PC-9 (cell line): ENCODE measurements at regions not wholly inside any gene's neighbourhood (a gene's known extent, or its start where the extent isn't known, plus 50 kb on each side); places are given as distances from the start of the nearest gene placed in this dataset.

Source experiments
- EZH2 ChIP-seq: fragments of 200-600 bp; sonication (generic); IDR thresholded peaks from 2 replicates; pipeline ENCODE4 v1.8.0; 2017; ENCODE audit warnings: antibody characterized with exemption, low read depth
- TF ChIP-seq, protein P1 (sequence below): fragments of 200-600 bp; sonication (generic); conservative IDR thresholded peaks from 2 replicates; pipeline ENCODE4 v1.6.1; 2017; ENCODE audit warnings: mixed run types, antibody characterized with exemption, mild to moderate bottlenecking, moderate library complexity

DNA sequence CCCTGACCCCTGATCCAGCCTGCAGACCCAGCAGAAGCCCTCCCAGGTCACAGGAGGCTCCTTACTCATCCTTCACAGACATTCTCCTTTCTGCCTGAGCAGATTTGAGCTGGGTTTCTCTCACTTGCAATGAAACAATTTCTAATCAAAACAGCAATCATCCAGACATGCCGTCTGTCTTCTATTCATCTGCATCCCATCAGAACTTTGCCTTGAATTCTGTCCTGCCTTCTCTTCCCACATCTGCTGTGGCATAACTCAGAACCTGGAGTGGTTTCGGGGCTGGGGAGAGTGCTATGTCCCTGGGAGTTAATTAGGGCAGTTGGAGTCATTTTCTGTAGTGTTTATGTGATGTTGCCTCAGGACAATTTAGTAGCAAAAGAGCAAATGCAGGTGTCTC is 278.6 kb downstream of the CBLN1 start:
- TF ChIP-seq, protein P1, sequence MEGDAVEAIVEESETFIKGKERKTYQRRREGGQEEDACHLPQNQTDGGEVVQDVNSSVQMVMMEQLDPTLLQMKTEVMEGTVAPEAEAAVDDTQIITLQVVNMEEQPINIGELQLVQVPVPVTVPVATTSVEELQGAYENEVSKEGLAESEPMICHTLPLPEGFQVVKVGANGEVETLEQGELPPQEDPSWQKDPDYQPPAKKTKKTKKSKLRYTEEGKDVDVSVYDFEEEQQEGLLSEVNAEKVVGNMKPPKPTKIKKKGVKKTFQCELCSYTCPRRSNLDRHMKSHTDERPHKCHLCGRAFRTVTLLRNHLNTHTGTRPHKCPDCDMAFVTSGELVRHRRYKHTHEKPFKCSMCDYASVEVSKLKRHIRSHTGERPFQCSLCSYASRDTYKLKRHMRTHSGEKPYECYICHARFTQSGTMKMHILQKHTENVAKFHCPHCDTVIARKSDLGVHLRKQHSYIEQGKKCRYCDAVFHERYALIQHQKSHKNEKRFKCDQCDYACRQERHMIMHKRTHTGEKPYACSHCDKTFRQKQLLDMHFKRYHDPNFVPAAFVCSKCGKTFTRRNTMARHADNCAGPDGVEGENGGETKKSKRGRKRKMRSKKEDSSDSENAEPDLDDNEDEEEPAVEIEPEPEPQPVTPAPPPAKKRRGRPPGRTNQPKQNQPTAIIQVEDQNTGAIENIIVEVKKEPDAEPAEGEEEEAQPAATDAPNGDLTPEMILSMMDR = no peak
- TF ChIP-seq EZH2 = no peak
